HG02610 (cell line): ENCODE measurements at regions not wholly inside any gene's neighbourhood (a gene's known extent, or its start where the extent isn't known, plus 50 kb on each side); places are given as distances from the start of the nearest gene placed in this dataset.
"Not testable (repeated sequence)": the region's sequence is repeated elsewhere in the genome, so short reads cannot be mapped to it uniquely, and the experiment has no call there.

ENCODE experiments used
- ATAC-seq: cut with Tn5 transposase; IDR thresholded peaks from one replicate; pipeline ENCODE4 v1.9.1; 2021; ENCODE audit warnings: mild to moderate bottlenecking, moderate library complexity; ENCODE audit not compliant: unreplicated experiment

DNA sequence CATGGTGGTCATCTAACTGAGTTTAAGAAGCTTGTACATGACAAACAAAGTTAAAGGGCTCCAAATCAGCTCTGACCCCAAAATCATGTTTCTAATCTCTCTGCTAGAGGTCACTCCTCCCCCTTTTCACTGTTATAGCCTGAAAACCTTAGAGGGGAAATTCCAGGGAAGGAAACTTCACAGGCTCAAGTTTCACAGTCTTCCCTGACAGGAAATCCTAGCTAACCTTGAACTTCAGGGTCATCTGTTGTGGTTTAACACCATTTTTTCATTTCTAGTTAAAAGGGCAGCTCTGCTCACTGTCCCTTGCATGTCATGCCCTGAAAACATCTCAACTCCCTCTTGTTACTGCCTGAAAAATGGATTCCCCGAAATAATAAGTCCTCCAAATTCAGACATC lies 104.4 kb upstream of the BMP2 start:
- ATAC-seq, result no peak

GRCh38 chr20:6662309-6662708 lies 105.2 kb upstream of the BMP2 start:
- ATAC-seq, result no peak

DNA sequence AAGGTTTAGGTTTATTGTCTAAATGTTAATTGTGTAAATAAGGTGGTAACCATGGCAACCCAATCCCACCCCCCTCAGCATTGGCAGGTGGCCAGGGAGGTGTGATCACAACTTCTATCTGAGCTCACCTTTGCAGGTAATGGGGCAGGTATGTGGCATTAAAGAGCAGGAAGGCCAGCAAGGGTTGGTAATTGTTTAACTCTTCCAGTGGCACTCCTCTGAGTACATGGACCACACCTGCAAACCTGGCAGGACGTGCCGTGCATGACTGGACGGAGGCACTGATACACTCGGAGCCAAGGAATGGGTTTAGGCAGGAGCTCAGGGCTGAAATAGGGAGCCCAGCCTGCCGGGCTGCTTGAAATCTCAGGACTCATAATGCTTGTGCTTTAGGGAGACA lies 107.0 kb upstream of the BMP2 start:
- no peak for ATAC-seq

GRCh38 chr20:6658909-6659308 lies 108.6 kb upstream of the BMP2 start:
- ATAC-seq, result not testable (repeated sequence)

DNA sequence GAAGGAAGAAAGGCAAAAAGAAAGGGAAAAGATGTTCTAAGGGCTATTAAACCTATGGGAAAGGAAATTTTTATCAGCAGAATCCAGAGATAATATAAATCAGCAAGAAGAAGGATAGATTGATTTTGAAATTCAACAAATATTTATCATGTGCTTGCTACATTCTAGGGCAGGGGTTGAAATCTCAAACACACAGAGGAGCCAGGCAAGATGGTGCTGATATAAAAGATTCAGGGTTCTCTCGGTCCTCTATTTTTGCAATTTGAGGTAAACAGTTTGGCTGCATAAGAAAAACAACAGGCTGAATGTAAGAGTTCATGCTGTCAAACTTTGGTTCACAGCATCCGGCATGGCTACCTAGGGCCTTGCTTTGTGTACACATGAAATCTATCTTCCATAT lies 109.6 kb upstream of the BMP2 start:
- ATAC-seq, result no peak

DNA sequence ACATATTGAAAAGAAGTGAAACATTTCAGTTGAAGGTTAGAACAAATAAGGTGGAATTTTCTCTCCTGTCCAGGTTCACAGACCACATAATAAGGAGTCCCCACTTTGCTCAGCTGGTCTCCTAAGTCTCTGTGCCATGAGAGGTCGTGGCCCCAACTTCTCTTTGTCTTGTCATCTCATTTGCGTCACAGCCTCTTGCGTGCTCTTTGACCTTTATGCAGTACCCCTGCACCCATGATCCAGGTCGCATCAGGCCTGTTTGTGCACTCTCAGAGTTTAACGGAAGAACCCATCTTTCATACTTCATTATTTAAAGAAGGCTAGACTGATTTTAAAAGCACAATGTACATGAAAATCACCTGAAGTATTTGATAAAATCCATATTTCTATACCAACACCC lies 110.4 kb upstream of the BMP2 start:
- ATAC-seq, result no peak

GRCh38 chr20:6654513-6655252 lies 112.8 kb upstream of the BMP2 start:
- no peak for ATAC-seq

DNA sequence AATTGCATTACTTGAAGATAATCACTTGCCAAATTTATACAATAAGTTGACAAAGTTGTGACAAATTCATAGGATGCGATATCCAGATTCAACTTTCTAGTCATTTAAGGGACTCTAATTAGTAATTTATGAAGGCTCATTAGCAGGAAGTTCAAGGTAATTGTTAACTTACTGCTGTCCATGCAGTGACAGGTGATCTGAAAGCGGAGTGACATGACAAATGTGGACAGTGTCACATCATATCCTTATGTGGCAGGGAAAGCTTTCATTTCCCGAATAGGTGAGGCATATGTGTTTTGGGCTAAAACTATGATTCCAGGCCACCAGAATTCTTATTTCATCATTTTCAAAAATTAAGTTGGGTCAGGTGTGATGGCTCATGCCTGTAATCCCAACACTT lies 115.9 kb upstream of the BMP2 start:
- ATAC-seq, result no peak

- no peak for ATAC-seq
These were observed 116.5 kb upstream of the BMP2 start for GRCh38 chr20:6651016-6651415.

GRCh38 chr20:6646021-6646636 lies 121.4 kb upstream of the BMP2 start:
- ATAC-seq, result no peak

GRCh38 chr20:6644813-6645628 lies 122.5 kb upstream of the BMP2 start:
- ATAC-seq, result peak; percentile 61

GRCh38 chr20:6641012-6641411 lies 126.5 kb upstream of the BMP2 start:
- ATAC-seq, result no peak

- ATAC-seq, result no peak
These were observed 130.3 kb upstream of the BMP2 start for GRCh38 chr20:6637160-6637579.

GRCh38 chr20:6636209-6637159 lies 131.0 kb upstream of the BMP2 start:
- ATAC-seq, result no peak

GRCh38 chr20:6635034-6635736 lies 132.3 kb upstream of the BMP2 start:
- ATAC-seq, result no peak

DNA sequence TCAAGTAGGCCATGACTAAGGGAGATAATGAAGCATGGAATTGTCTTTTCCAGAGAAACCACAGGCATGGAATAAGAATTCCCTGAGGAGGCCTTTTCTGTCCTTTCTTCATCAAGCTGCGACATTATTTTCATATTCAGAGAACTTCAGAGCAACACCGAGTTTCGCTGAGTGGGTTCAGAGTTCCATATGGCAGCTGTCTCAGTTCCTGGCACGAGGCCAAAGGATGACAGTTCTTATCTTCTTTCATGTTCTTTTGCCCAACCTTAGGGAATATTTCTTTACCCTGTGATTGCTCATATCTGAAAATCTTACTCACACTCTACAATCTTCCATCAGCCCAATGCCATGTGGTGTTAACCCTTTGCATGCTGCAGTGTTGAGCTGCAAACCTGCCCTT lies 135.3 kb upstream of the BMP2 start:
- no peak for ATAC-seq

- ATAC-seq, result no peak
These were observed 137.0 kb upstream of the BMP2 start for GRCh38 chr20:6630514-6630913.

GRCh38 chr20:6629564-6629963 lies 137.9 kb upstream of the BMP2 start:
- no peak for ATAC-seq

DNA sequence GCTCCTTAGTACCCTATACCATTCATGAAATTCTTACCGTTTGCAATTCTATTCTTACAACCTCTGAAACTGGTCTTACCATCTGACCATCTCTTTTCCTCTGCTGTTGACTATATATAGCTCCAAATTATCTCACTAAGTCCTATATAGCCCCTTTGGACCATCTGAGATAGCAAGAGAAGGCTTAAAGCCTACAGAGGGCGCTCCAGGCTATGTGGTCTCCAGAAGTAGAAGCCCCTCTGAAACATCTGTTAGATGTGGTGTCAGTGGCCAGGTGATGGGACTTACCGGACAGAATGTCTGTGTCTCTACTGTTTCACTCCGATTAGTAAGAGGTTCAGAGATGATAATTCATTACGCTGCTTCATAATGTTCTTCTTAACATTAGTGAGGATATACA lies 140.7 kb upstream of the BMP2 start:
- no peak for ATAC-seq

DNA sequence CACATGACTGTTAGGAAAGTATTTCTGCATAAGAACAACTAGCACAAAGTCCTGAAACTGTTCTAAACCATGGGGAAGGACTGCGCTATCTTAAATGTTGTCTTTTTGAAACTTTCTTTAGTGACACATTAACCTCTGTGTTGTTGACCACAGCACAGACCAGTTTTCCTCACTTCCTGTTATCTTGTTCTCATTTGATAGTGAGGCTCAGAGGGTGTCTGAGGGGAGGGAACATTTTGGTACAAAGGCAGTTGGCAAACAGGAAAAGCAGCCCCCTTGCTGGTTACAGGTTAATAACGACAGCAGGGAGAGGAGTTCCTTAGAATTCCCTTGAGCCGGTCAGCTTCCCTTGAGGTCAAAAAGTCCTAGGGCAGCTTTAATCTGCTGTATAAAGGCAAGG lies 143.5 kb upstream of the BMP2 start:
- peak; percentile 96 for ATAC-seq
